ENCODE measurements at regions not wholly inside any gene's neighbourhood (a gene's known extent, or its start where the extent isn't known, plus 50 kb on each side); places are given as distances from the start of the nearest gene placed in this dataset.

GRCh38 chr12:95371571-95371970, 102.4 kb upstream of the METAP2 start:
- TF ChIP-seq CTCF (conservative IDR thresholded peaks at IDR 0.05) (no peak), ZFX (IDR thresholded peaks at IDR 0.05) (no peak)
